ENCODE measurements at regions not wholly inside any gene's neighbourhood (a gene's known extent, or its start where the extent isn't known, plus 50 kb on each side); places are given as distances from the start of the nearest gene placed in this dataset.
A peak's percentile ranks its signal among the peaks of the same experiment; 100 is the strongest.

- in situ Hi-C loops (cut with MboI): no loop called here
- no peaks in the 10 kb centered on the region for H3K9me3 ChIP-seq (replicated peaks; ENCODE audit: control insufficient read depth, insufficient read depth, low read length)
- H3K36me3 ChIP-seq (ENCODE audit: control insufficient read depth in 2 of 2, insufficient read depth in 2 of 2, low read length in 1 of 2): no peaks in the 10 kb centered on the region
- H3K27ac ChIP-seq (ENCODE audit: control insufficient read depth, insufficient read depth): no peak overlapping the region
- no peak overlapping the region for H3K4me2 ChIP-seq (ENCODE audit: control insufficient read depth, insufficient read depth)
- H3K27me3 ChIP-seq (replicated peaks in 1 of 2; ENCODE audit: control insufficient read depth in 2 of 2, insufficient read depth in 2 of 2, low read length in 1 of 2): no peaks in the 10 kb centered on the region
- ChIA-PET SMC1A (ENCODE audit: uncharacterized antibody, unreplicated experiment) (no interaction called here), CTCF (no interaction called here), POLR2A (no interaction called here), RAD21 (ENCODE audit: unreplicated experiment) (no interaction called here)
- H3K4me1 ChIP-seq (ENCODE audit: control insufficient read depth, insufficient read depth, low read length): peaks cover 12% of the 10 kb centered on the region
- H3K4me3 ChIP-seq: no peak overlapping the region
- no peaks in the 10 kb centered on the region for H4K20me1 ChIP-seq (ENCODE audit: control insufficient read depth, insufficient read depth)
- BruUV-seq (replicated peaks): no TSS peak
- no peak overlapping the region for H3K9ac ChIP-seq (ENCODE audit: control insufficient read depth, insufficient read depth, low read length)
- ATAC-seq (no peak), FAIRE-seq (no peak), DNase-seq (ENCODE audit: low read depth, low spot score) (no peak)
- intact Hi-C loops (cut with micrococcal nuclease; ENCODE audit: unreplicated experiment): no loop called here
- H2AFZ ChIP-seq (ENCODE audit: control insufficient read depth, low read depth, low read length): no peak overlapping the region
- WGBS (ENCODE audit: insufficient coverage, insufficient replicate concordance, low lambda C conversion rate, missing lambda C conversion rate): 29% methylated on average over 5 of the region's 5 CpGs
- no peaks in the 10 kb centered on the region for H3K79me2 ChIP-seq (ENCODE audit: control insufficient read depth, insufficient read depth, low read length)
- TF ChIP-seq RB1 (IDR thresholded peaks at IDR 0.05; ENCODE audit: borderline replicate concordance) (no peak), POU2F2 (IDR thresholded peaks at IDR 0.05; ENCODE audit: borderline replicate concordance, low read depth, low read length) (no peak), BCL3 (IDR thresholded peaks at IDR 0.05; ENCODE audit: borderline replicate concordance, insufficient read depth, low read depth, low read length, poor library complexity, severe bottlenecking) (no peak), GABPA (IDR thresholded peaks at IDR 0.05; ENCODE audit: low read depth) (no peak)
Measured at GRCh38 chr9:89996116-89996515, 391.3 kb downstream of the GADD45G start.

GRCh38 chr9:89996773-89997172 is 392.0 kb downstream of the GADD45G start:
- SMC1A ChIA-PET (ENCODE audit: uncharacterized antibody, unreplicated experiment): no interaction called here
- no peaks in the 10 kb centered on the region for H3K9me3 ChIP-seq (replicated peaks; ENCODE audit: control insufficient read depth, insufficient read depth, low read length)
- intact Hi-C loops (cut with micrococcal nuclease; ENCODE audit: unreplicated experiment): no loop called here
- RAD21 ChIA-PET (ENCODE audit: unreplicated experiment): no interaction called here
- no peak overlapping the region for H3K9ac ChIP-seq (ENCODE audit: control insufficient read depth, insufficient read depth, low read length)
- in situ Hi-C loops (cut with MboI): no loop called here
- POLR2A ChIA-PET: no interaction called here
- no peak for DNase-seq (ENCODE audit: low read depth, low spot score)
- no peak overlapping the region for H3K4me3 ChIP-seq
- no peak for ATAC-seq
- no peaks in the 10 kb centered on the region for H3K36me3 ChIP-seq (ENCODE audit: control insufficient read depth in 2 of 2, insufficient read depth in 2 of 2, low read length in 1 of 2)
- CTCF ChIA-PET: no interaction called here
- H3K27me3 ChIP-seq (replicated peaks in 1 of 2; ENCODE audit: control insufficient read depth in 2 of 2, insufficient read depth in 2 of 2, low read length in 1 of 2): no peaks in the 10 kb centered on the region
- WGBS (ENCODE audit: insufficient coverage, insufficient replicate concordance, low lambda C conversion rate, missing lambda C conversion rate): 82% methylated on average over 3 of the region's 3 CpGs
- no peaks in the 10 kb centered on the region for H3K79me2 ChIP-seq (ENCODE audit: control insufficient read depth, insufficient read depth, low read length)
- no peak overlapping the region for H3K4me2 ChIP-seq (ENCODE audit: control insufficient read depth, insufficient read depth)
- no TSS peak for BruUV-seq (replicated peaks)
- no peak overlapping the region for H3K27ac ChIP-seq (ENCODE audit: control insufficient read depth, insufficient read depth)
- peaks cover 12% of the 10 kb centered on the region for H3K4me1 ChIP-seq (ENCODE audit: control insufficient read depth, insufficient read depth, low read length)
- H4K20me1 ChIP-seq (ENCODE audit: control insufficient read depth, insufficient read depth): no peaks in the 10 kb centered on the region
- H2AFZ ChIP-seq (ENCODE audit: control insufficient read depth, low read depth, low read length): no peak overlapping the region
- FAIRE-seq: no peak
- TF ChIP-seq CTCF (IDR thresholded peaks at IDR 0.05 in 2 of 3, conservative IDR thresholded peaks at IDR 0.05 in 1 of 3; ENCODE audit: control insufficient read depth in 2 of 3, extremely low read depth in 1 of 3, insufficient read depth in 1 of 3, low read depth in 3 of 3, low read length in 3 of 3) (peak in 2 of 3 experiments; percentile 10 to 23; a peak in 1 of 6 replicates), NFXL1 (IDR thresholded peaks at IDR 0.05; ENCODE audit: borderline replicate concordance) (no peak), RAD21 (IDR thresholded peaks at IDR 0.05; ENCODE audit: insufficient read depth, low read depth, low read length) (peak; percentile 50), ZNF207 (IDR thresholded peaks at IDR 0.05; ENCODE audit: borderline replicate concordance) (no peak), GATAD2B (conservative IDR thresholded peaks at IDR 0.05; ENCODE audit: low read depth) (no peak), NRF1 (conservative IDR thresholded peaks at IDR 0.05; ENCODE audit: low read depth, low read length) (no peak), IKZF2 (IDR thresholded peaks at IDR 0.05) (no peak), FOS (IDR thresholded peaks at IDR 0.05; ENCODE audit: borderline replicate concordance, extremely low read depth, insufficient read length) (no peak), MXI1 (IDR thresholded peaks at IDR 0.05; ENCODE audit: low read depth, low read length) (no peak), ETV6 (conservative IDR thresholded peaks at IDR 0.05 in 1 of 2, IDR thresholded peaks at IDR 0.05 in 1 of 2; ENCODE audit: borderline replicate concordance in 1 of 2, low read depth in 1 of 2) (no peak), RCOR1 (conservative IDR thresholded peaks at IDR 0.05; ENCODE audit: low read depth, low read length) (no peak)
